Ascending aorta (tissue), 2 donors: ENCODE measurements at regions not wholly inside any gene's neighbourhood (a gene's known extent, or its start where the extent isn't known, plus 50 kb on each side); places are given as distances from the start of the nearest gene placed in this dataset.
"Not testable (repeated sequence)": the region's sequence is repeated elsewhere in the genome, so short reads cannot be mapped to it uniquely, and the experiment has no call there.

ENCODE experiments used
- DNase-seq, 2 donors: peaks; one replicate each; pipeline ENCODE4 v3.0.0-alpha.2; 2019; ENCODE audit warnings: low spot score in 2 of 2
- H3K27ac ChIP-seq, 2 donors: fragments of 200-600 bp; sonication (generic); one replicate each; pipeline ENCODE4 v1.5.1; 2016 to 2017; ENCODE audit warnings: mild to moderate bottlenecking in 1 of 2
- H3K27me3 ChIP-seq: fragments of 200-600 bp; sonication (generic); one replicate; pipeline ENCODE4 v1.5.1; 2017
- H3K36me3 ChIP-seq, 2 donors: fragments of 200-600 bp; sonication (generic); one replicate each; pipeline ENCODE4 v1.5.1; 2016
- H3K4me1 ChIP-seq, 2 donors: fragments of 200-600 bp; sonication (generic); one replicate each; pipeline ENCODE4 v1.5.1; 2016 to 2017; ENCODE audit warnings: mild to moderate bottlenecking in 1 of 2
- H3K4me3 ChIP-seq, 2 donors: fragments of 200-600 bp; sonication (generic); one replicate each; pipeline ENCODE4 v1.5.1; 2016 to 2017; ENCODE audit warnings: mild to moderate bottlenecking in 1 of 2
- H3K9me3 ChIP-seq, 2 donors: fragments of 200-600 bp; sonication (generic); one replicate each; pipeline ENCODE4 v1.5.1; 2016
- CTCF ChIP-seq, 3 experiments: fragments of 200-600 bp in 2 of 3; fragments of 450-650 bp in 1 of 3; sonication (generic) in 2 of 3; IDR thresholded peaks; one replicate each; pipeline ENCODE4 v1.5.1; 2016 to 2019; ENCODE audit warnings: antibody characterized with exemption in 3 of 3, mild to moderate bottlenecking in 1 of 3, moderate library complexity in 1 of 3
- intact Hi-C: fragments of 100-400 bp; cut with DNase I; formaldehyde crosslinking; loops from one replicate; pipeline ENCODE4 v1.15.1; 2023

- DNase-seq: no peak
- H3K9me3 ChIP-seq: no peaks in the 10 kb centered on the region
- intact Hi-C loops: no loop called here
- H3K36me3 ChIP-seq: no peaks in the 10 kb centered on the region
- TF ChIP-seq CTCF (IDR thresholded peaks at IDR 0.05): no peak
- H3K4me1 ChIP-seq: no peaks in the 10 kb centered on the region
- H3K27ac ChIP-seq: no peak overlapping the region
- no peak overlapping the region for H3K4me3 ChIP-seq
- H3K27me3 ChIP-seq: no peaks in the 10 kb centered on the region
Observed at GRCh38 chrX:129000018-129000417, 523.3 kb downstream of the SMARCA1 start.

- TF ChIP-seq CTCF (IDR thresholded peaks at IDR 0.05): no peak
- Histone ChIP-seq H3K27me3 (no peaks in the 10 kb centered on the region), H3K9me3 (peaks cover 0 to 12% of the 10 kb centered on the region in 2 donors), H3K27ac (no peak overlapping the region), H3K36me3 (no peaks in the 10 kb centered on the region), H3K4me1 (no peaks in the 10 kb centered on the region), H3K4me3 (no peak overlapping the region)
- intact Hi-C loops: no loop called here
- DNase-seq: no peak
Observed at GRCh38 chrX:128992107-128992971, 531.0 kb downstream of the SMARCA1 start.

- Histone ChIP-seq H3K9me3 (no peaks in the 10 kb centered on the region), H3K4me3 (no peak overlapping the region), H3K4me1 (no peaks in the 10 kb centered on the region), H3K27me3 (no peaks in the 10 kb centered on the region), H3K36me3 (no peaks in the 10 kb centered on the region), H3K27ac (no peak overlapping the region)
- TF ChIP-seq CTCF (IDR thresholded peaks at IDR 0.05): peak in 1 of 3 experiments; percentile 6
- DNase-seq: no peak
- intact Hi-C loops: no loop called here
Observed at GRCh38 chrX:128975745-128976144, 547.5 kb downstream of the SMARCA1 start.

GRCh38 chrX:128973033-128973432, 550.3 kb downstream of the SMARCA1 start:
- no peak for DNase-seq
- TF ChIP-seq CTCF (IDR thresholded peaks at IDR 0.05): no peak
- intact Hi-C loops: no loop called here
- Histone ChIP-seq H3K9me3 (no peaks in the 10 kb centered on the region), H3K4me3 (no peak overlapping the region), H3K36me3 (no peaks in the 10 kb centered on the region), H3K4me1 (no peaks in the 10 kb centered on the region), H3K27ac (no peak overlapping the region), H3K27me3 (no peaks in the 10 kb centered on the region)

GRCh38 chrX:128961290-128961689, 562.0 kb downstream of the SMARCA1 start:
- no peak overlapping the region for H3K4me3 ChIP-seq
- no peaks in the 10 kb centered on the region for H3K4me1 ChIP-seq
- no peak for TF ChIP-seq CTCF (IDR thresholded peaks at IDR 0.05)
- intact Hi-C loops: no loop called here
- H3K27ac ChIP-seq: no peak overlapping the region
- H3K36me3 ChIP-seq: no peaks in the 10 kb centered on the region
- no peaks in the 10 kb centered on the region for H3K27me3 ChIP-seq
- H3K9me3 ChIP-seq: no peaks in the 10 kb centered on the region
- no peak for DNase-seq

- H3K4me3 ChIP-seq, intact Hi-C loops, H3K36me3 ChIP-seq, H3K9me3 ChIP-seq, H3K27ac ChIP-seq, H3K4me1 ChIP-seq, DNase-seq, H3K27me3 ChIP-seq: not testable (repeated sequence)
Observed at GRCh38 chrX:128954697-128955096, 568.6 kb downstream of the SMARCA1 start.
